Heart right ventricle (tissue), 16 donors: ENCODE measurements at regions not wholly inside any gene's neighbourhood (a gene's known extent, or its start where the extent isn't known, plus 50 kb on each side); places are given as distances from the start of the nearest gene placed in this dataset.

Source experiments
- ATAC-seq, 8 donors: fragments of 200-7000 bp; cut with Tn5 transposase; one replicate each; pipeline ENCODE4 v1.9.1; 2020; ENCODE audit warnings: mild to moderate bottlenecking in 8 of 8, moderate library complexity in 8 of 8, moderate number of reproducible peaks in 1 of 8
- DNase-seq, 2 donors: peaks; one replicate each; pipeline ENCODE4 v3.0.0-alpha.2; 2020
- H3K27ac ChIP-seq, 10 donors: fragments of 200-600 bp; sonication (generic) in 2 of 10; one replicate each; pipeline versions ENCODE4 v1.5.0 to v1.8.0; 2020 to 2022; ENCODE audit warnings: mild to moderate bottlenecking in 3 of 10
- H3K27me3 ChIP-seq, 7 donors: fragments of 200-600 bp; one replicate each; pipeline ENCODE4 v1.8.0; 2021 to 2022; ENCODE audit warnings: mild to moderate bottlenecking in 2 of 7
- H3K36me3 ChIP-seq, 9 donors: fragments of 200-600 bp; sonication (generic) in 1 of 9; one replicate each; pipeline versions ENCODE4 v1.5.0 to v1.8.0; 2020 to 2022; ENCODE audit warnings: mild to moderate bottlenecking in 2 of 9
- H3K4me1 ChIP-seq, 9 donors: fragments of 200-600 bp; sonication (generic) in 1 of 9; one replicate each; pipeline versions ENCODE4 v1.5.0 to v1.8.0; 2020 to 2022; ENCODE audit warnings: mild to moderate bottlenecking in 4 of 9
- H3K4me3 ChIP-seq, 10 donors: fragments of 200-600 bp; sonication (generic) in 2 of 10; one replicate each; pipeline versions ENCODE4 v1.5.0 to v1.8.0; 2020 to 2022; ENCODE audit warnings: mild to moderate bottlenecking in 7 of 10, moderate library complexity in 2 of 10
- H3K9me3 ChIP-seq, 11 donors: fragments of 200-600 bp in 10 of 11; sonication (generic) in 2 of 11; one replicate each; pipeline versions ENCODE4 v1.5.0 to v1.8.0; 2013 to 2022; ENCODE audit warnings: mild to moderate bottlenecking in 2 of 11, control low read depth in 1 of 11, moderate library complexity in 1 of 11
- WGBS, 2 donors: extraction: QIAGEN DNeasy Blood & Tissue Kit; methylation state at CpG; one replicate each; pipeline ENCODE4 v1.1.7; 2013; ENCODE audit warnings: inconsistent platforms in 1 of 2; 5-methylcytosine and 5-hydroxymethylcytosine counted together
- intact Hi-C, 10 donors: fragments of 100-400 bp; cut with DNase I; formaldehyde crosslinking; loops; one replicate each; pipeline versions ENCODE4 v1.11.1 to v1.14.2; 2022
- TF ChIP-seq, protein P1 (sequence below), 9 donors: fragments of 200-600 bp; sonication (generic) in 2 of 9; IDR thresholded peaks; one replicate each; pipeline versions ENCODE4 v1.5.0 to v1.8.0; 2021 to 2022; ENCODE audit warnings: antibody characterized with exemption in 9 of 9, mild to moderate bottlenecking in 5 of 9, moderate library complexity in 1 of 9
- donor health status: Arrhythmogenic right ventricular cardiomyopathy.
- donor health status: ischemic (EF 13 %, LVEDD 7.1; RV severe dilation, severe dysfunction).
- donor health status: healthy with polysubstance abuse.
- donor health status: DM: no; HTN: yes; CAD: no.
- donor health status: DM: no; HTN: no; CAD: no.
- donor health status: ischemic (EF 25% LVEDD 6.9; RV normal size, moderate dysfunction).
- donor health status: ischemic (EF 25% LVEDD 5.7; RV mildly dilated, moderate dysfunction).
- donor health status: healthy.
- donor health status: DM: yes; HTN: yes; CAD: no.
- donor health status: Ischemic cardiomyopathy.
- donor health status: ischemic (EF 35%, LVEDD 5.7; RV mildly dilated, moderate dysfunction).
- donor health status: nonischemic (EF 11% LVEDD 7.7; RV severe dilation, severe dysfunction).
- donor health status: DM: yes; HTN: yes; CAD: no.
- donor health status: PGD.
- donor health status: ischemic (EF 29% LVEDD 5.4; RV normal size, mild dysfunction).
- donor health status: nonischemic (EF 23%, LVEDD 6.1; RV moderate dilation, normal function).

DNA sequence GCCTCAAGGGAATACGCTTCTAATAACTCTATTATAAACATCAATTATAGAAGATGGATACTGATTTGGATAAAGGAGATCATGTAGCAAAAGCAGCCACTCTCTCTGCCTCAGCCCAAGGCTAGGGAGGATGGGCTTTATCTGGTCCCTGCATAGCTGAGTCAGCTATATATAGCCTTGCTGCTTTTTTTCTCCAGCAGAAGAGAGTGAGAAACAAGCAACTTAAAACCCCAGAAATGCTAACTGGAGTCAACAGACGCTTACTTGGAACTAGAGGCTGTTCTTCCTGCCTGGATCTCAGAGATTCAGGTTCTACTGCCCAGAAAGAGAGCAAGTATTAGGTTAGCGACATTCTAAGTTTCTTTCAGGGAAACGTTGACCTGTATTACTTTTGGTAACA is 426.7 kb upstream of the KLHL29 start:
- H3K27me3 ChIP-seq = no peaks in the 10 kb centered on the region
- H3K27ac ChIP-seq = no peak overlapping the region
- H3K36me3 ChIP-seq = no peaks in the 10 kb centered on the region
- WGBS, 2 donors = 67 to 70% methylated on average over 4 of the region's 4 CpGs
- H3K9me3 ChIP-seq = no peaks in the 10 kb centered on the region
- no peaks in the 10 kb centered on the region for H3K4me1 ChIP-seq
- TF ChIP-seq, protein P1, sequence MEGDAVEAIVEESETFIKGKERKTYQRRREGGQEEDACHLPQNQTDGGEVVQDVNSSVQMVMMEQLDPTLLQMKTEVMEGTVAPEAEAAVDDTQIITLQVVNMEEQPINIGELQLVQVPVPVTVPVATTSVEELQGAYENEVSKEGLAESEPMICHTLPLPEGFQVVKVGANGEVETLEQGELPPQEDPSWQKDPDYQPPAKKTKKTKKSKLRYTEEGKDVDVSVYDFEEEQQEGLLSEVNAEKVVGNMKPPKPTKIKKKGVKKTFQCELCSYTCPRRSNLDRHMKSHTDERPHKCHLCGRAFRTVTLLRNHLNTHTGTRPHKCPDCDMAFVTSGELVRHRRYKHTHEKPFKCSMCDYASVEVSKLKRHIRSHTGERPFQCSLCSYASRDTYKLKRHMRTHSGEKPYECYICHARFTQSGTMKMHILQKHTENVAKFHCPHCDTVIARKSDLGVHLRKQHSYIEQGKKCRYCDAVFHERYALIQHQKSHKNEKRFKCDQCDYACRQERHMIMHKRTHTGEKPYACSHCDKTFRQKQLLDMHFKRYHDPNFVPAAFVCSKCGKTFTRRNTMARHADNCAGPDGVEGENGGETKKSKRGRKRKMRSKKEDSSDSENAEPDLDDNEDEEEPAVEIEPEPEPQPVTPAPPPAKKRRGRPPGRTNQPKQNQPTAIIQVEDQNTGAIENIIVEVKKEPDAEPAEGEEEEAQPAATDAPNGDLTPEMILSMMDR (IDR thresholded peaks at IDR 0.05) = no peak
- no peak overlapping the region for H3K4me3 ChIP-seq
- intact Hi-C loops = no loop called here
- ATAC-seq = no peak
- no peak for DNase-seq

DNA sequence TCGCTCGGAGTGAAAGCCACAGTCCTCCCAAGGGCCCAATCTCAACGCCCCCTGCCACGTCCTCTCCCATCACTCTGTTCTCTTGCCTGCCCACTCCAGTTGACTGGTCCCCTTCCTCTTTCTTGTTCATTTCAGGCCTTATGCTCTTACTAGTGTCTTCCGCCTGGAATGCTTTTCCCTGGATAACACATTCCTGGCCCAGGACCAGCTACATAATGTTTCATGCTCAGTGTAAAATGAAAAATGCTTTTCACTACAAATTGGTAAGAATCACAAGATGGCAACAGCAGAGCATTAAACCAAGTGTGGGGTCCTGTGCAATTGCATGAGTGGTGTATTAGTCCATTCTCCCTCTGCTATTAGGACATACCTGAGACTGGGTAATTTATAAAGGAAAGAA is 417.2 kb upstream of the KLHL29 start:
- WGBS, 2 donors = 80 to 81% methylated on average over 5 of the region's 5 CpGs
- no peak overlapping the region for H3K27ac ChIP-seq
- ATAC-seq (no peak), DNase-seq (no peak)
- no peak overlapping the region for H3K4me3 ChIP-seq
- no peaks in the 10 kb centered on the region for H3K27me3 ChIP-seq
- TF ChIP-seq, protein P1 (IDR thresholded peaks at IDR 0.05) = no peak
- intact Hi-C loops = loop anchor here in 1 of 10 donors (5.0 kb wide), 1 partner anchor 1790 kb away; no protein-coding TSS in a partner anchor
- no peaks in the 10 kb centered on the region for H3K4me1 ChIP-seq
- peaks cover 0 to 11% (median 0%) of the 10 kb centered on the region in 11 donors for H3K9me3 ChIP-seq
- no peaks in the 10 kb centered on the region for H3K36me3 ChIP-seq

DNA sequence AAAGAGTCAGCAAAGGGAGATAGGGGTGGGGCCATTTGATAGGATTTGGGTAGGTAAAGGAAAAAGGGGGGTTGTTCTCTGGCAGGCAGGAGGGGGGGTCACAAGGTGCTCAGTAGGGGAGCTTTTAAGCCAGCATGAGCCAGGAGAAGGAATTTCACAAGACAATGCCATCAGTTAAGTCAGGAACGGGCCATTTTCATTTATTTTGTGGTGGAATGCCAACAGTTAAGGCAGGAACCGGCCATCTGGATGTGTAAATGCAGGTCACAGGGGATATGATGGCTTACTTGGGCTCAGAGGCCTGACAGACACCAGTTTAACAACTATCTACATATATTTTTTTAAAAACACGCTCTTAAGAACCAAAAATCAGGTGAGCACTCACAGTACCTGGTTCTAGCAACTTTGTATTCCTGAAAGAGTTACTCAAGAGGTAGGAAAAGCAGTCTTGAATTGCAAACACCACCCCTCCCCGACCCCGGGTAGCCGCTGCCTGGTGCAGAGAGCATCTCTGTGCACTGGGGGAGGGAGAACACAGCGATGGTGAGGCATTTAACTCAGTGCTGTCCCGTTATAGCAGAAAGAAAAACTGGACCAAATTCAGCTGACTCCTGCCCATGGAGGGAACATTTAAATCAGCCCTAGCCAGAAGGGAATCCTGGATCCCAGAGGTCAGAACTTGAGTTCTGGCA is 414.5 kb upstream of the KLHL29 start:
- TF ChIP-seq, protein P1 (IDR thresholded peaks at IDR 0.05) = no peak
- no peaks in the 10 kb centered on the region for H3K27me3 ChIP-seq
- no peak for ATAC-seq
- H3K4me1 ChIP-seq = no peaks in the 10 kb centered on the region
- intact Hi-C loops = no loop called here
- no peaks in the 10 kb centered on the region for H3K36me3 ChIP-seq
- DNase-seq = no peak
- 39 to 45% methylated on average over 8 of the region's 8 CpGs for WGBS, 2 donors
- peaks cover 0 to 10% (median 0%) of the 10 kb centered on the region in 11 donors for H3K9me3 ChIP-seq
- H3K4me3 ChIP-seq = no peak overlapping the region
- no peak overlapping the region for H3K27ac ChIP-seq

DNA sequence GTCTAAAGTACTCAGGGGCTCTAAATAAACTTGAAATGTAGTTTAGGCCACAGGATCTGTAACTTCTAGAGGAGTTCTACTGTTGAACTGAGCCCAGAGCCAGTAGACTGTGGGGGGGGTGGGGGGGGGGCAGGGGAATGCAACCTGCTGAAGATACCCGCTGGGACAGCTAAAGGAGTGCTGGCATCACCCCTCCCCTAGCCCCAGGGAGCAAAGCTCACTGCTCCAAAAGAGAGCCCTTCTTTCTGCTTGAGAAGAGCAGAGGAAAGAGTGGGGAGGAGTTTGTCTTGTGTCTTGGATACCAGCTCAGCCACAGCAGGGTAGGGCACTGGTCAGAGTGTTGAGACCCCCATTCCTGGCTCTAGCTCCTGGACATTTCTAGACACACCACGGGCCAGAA is 414.0 kb upstream of the KLHL29 start:
- Histone ChIP-seq H3K4me3 (no peak overlapping the region), H3K9me3 (peaks cover 0 to 5% (median 0%) of the 10 kb centered on the region in 11 donors), H3K36me3 (no peaks in the 10 kb centered on the region), H3K27ac (no peak overlapping the region), H3K27me3 (no peaks in the 10 kb centered on the region), H3K4me1 (no peaks in the 10 kb centered on the region)
- ATAC-seq = no peak
- DNase-seq = no peak
- 65 to 70% methylated on average over 2 of the region's 2 CpGs for WGBS, 2 donors
- intact Hi-C loops = no loop called here
- TF ChIP-seq, protein P1 (IDR thresholded peaks at IDR 0.05) = no peak
